Adrenal gland (tissue), 9 donors: ENCODE measurements at regions not wholly inside any gene's neighbourhood (a gene's known extent, or its start where the extent isn't known, plus 50 kb on each side); places are given as distances from the start of the nearest gene placed in this dataset.

Experiments used
- DNase-seq, 7 donors: peaks; one replicate each; pipeline ENCODE4 v3.0.0-alpha.2; 2019 to 2020
- H3K27ac ChIP-seq, 5 donors: fragments of 200-600 bp; sonication (generic) in 4 of 5; 1 replicate in 3 of 5; 2 replicates in 2 of 5; pipeline versions ENCODE4 v1.5.1 to v1.8.0; 2016 to 2020; ENCODE audit warnings: mild to moderate bottlenecking in 1 of 5
- H3K27me3 ChIP-seq: fragments of 200-600 bp; 2 replicates; pipeline ENCODE4 v1.8.0; 2021
- H3K36me3 ChIP-seq, 2 donors: fragments of 200-600 bp; replicated peaks in 1 of 2; 1 replicate in 1 of 2; 2 replicates in 1 of 2; pipeline versions ENCODE4 v1.5.1 to v1.8.0; 2018 to 2022
- H3K4me1 ChIP-seq, 2 donors: fragments of 200-600 bp; replicated peaks in 1 of 2; 1 replicate in 1 of 2; 2 replicates in 1 of 2; pipeline versions ENCODE4 v1.5.1 to v1.8.0; 2018 to 2021
- H3K4me3 ChIP-seq, 4 donors: fragments of 200-600 bp; sonication (generic) in 3 of 4; one replicate each; pipeline ENCODE4 v1.5.1; 2016 to 2018
- H3K9me3 ChIP-seq, 3 donors: fragments of 200-600 bp; sonication (generic) in 1 of 3; replicated peaks in 1 of 3; 1 replicate in 2 of 3; 2 replicates in 1 of 3; pipeline versions ENCODE4 v1.5.1 to v1.8.0; 2016 to 2021
- CTCF ChIP-seq, 6 experiments: fragments of 450-650 bp in 4 of 6; fragments of 200-600 bp in 2 of 6; sonication (generic) in 1 of 6; IDR thresholded peaks; 1 replicate in 5 of 6; 2 replicates in 1 of 6; pipeline versions ENCODE4 v1.5.1 to v1.8.0; 2016 to 2021; ENCODE audit warnings: antibody characterized with exemption in 6 of 6, mild to moderate bottlenecking in 2 of 6, moderate library complexity in 1 of 6
- POLR2A ChIP-seq, 2 donors: fragments of 450-650 bp; IDR thresholded peaks; one replicate each; pipeline ENCODE4 v1.6.1; 2017; ENCODE audit warnings: antibody characterized with exemption in 2 of 2, mild to moderate bottlenecking in 2 of 2, moderate library complexity in 1 of 2
- WGBS, 4 donors: extraction: QIAGEN DNeasy Blood & Tissue Kit in 2 of 4; methylation state at CpG; one replicate each; pipeline versions ENCODE4 v1.1.5 to v1.1.7; 2013 to 2017; 5-methylcytosine and 5-hydroxymethylcytosine counted together
- intact Hi-C, 2 donors: fragments of 100-400 bp; cut with DNase I; formaldehyde crosslinking; loops; one replicate each; pipeline versions ENCODE4 v1.14.1 to v1.15.0; 2022 to 2023
- donor health status: healthy with polysubstance abuse.
- donor health status: Bipolar disorder and iron deficiency.
- donor health status: DM: yes; HTN: yes; CAD: no.
- donor health status: DM: no; HTN: no; CAD: no.
- donor health status: DM: no; HTN: no; CAD: no.

GRCh38 chr2:149984311-149984710 is 396.7 kb upstream of the MMADHC start:
- intact Hi-C loops, result no loop called here
- no peaks in the 10 kb centered on the region for H3K27me3 ChIP-seq
- no peaks in the 10 kb centered on the region for H3K9me3 ChIP-seq
- no peaks in the 10 kb centered on the region for H3K36me3 ChIP-seq
- no peak overlapping the region for H3K27ac ChIP-seq
- no peak for DNase-seq
- H3K4me1 ChIP-seq, result no peaks in the 10 kb centered on the region
- TF ChIP-seq CTCF (IDR thresholded peaks at IDR 0.05) (no peak), POLR2A (IDR thresholded peaks at IDR 0.05) (no peak)
- H3K4me3 ChIP-seq, result no peak overlapping the region

GRCh38 chr2:149972066-149972465 is 384.5 kb upstream of the MMADHC start:
- TF ChIP-seq POLR2A (IDR thresholded peaks at IDR 0.05) (no peak), CTCF (IDR thresholded peaks at IDR 0.05) (no peak)
- DNase-seq, result no peak
- Histone ChIP-seq H3K9me3 (no peaks in the 10 kb centered on the region), H3K27me3 (no peaks in the 10 kb centered on the region), H3K27ac (no peak overlapping the region), H3K4me3 (no peak overlapping the region), H3K4me1 (no peaks in the 10 kb centered on the region), H3K36me3 (no peaks in the 10 kb centered on the region)
- 73 to 86% (median 80%) methylated on average over 3 of the region's 3 CpGs for WGBS, 4 donors
- intact Hi-C loops, result no loop called here

- H3K27me3 ChIP-seq, result no peaks in the 10 kb centered on the region
- 70 to 79% (median 73%) methylated on average over 6 of the region's 6 CpGs for WGBS, 4 donors
- TF ChIP-seq POLR2A (IDR thresholded peaks at IDR 0.05) (no peak), CTCF (IDR thresholded peaks at IDR 0.05) (no peak)
- no peak for DNase-seq
- no peak overlapping the region for H3K27ac ChIP-seq
- intact Hi-C loops, result no loop called here
- H3K9me3 ChIP-seq, result no peaks in the 10 kb centered on the region
- H3K36me3 ChIP-seq, result no peaks in the 10 kb centered on the region
- H3K4me1 ChIP-seq, result no peaks in the 10 kb centered on the region
- H3K4me3 ChIP-seq, result no peak overlapping the region
Measured at GRCh38 chr2:149954981-149955600, 367.5 kb upstream of the MMADHC start.

GRCh38 chr2:149953627-149954026 is 366.1 kb upstream of the MMADHC start:
- 76 to 98% (median 96%) methylated on average over 3 of the region's 3 CpGs for WGBS, 4 donors
- H3K36me3 ChIP-seq, result no peaks in the 10 kb centered on the region

More at GRCh38 chr2:149953627-149954026, 366.1 kb upstream of the MMADHC start:
- Histone ChIP-seq H3K4me1 (no peaks in the 10 kb centered on the region), H3K9me3 (no peaks in the 10 kb centered on the region), H3K4me3 (no peak overlapping the region), H3K27me3 (no peaks in the 10 kb centered on the region), H3K27ac (no peak overlapping the region)
- no peak for DNase-seq
- TF ChIP-seq POLR2A (IDR thresholded peaks at IDR 0.05), result no peak
- TF ChIP-seq CTCF (IDR thresholded peaks at IDR 0.05), result no peak
- intact Hi-C loops, result no loop called here
